ENCODE measurements at regions not wholly inside any gene's neighbourhood (a gene's known extent, or its start where the extent isn't known, plus 50 kb on each side); places are given as distances from the start of the nearest gene placed in this dataset.
"Not testable (repeated sequence)": the region's sequence is repeated elsewhere in the genome, so short reads cannot be mapped to it uniquely, and the experiment has no call there.

- Histone ChIP-seq H2AFZ (ENCODE audit: low read depth, low read length) (no peak overlapping the region), H3K4me3 (replicated peaks in 1 of 3; ENCODE audit: insufficient read depth in 1 of 3, low read depth in 1 of 3, low read length in 3 of 3) (no peak overlapping the region), H3K4me2 (ENCODE audit: insufficient read depth, low read length) (no peak overlapping the region), H3K4me1 (ENCODE audit: control insufficient read depth, extremely low read depth, insufficient read depth, low read length) (no peaks in the 10 kb centered on the region), H3K27ac (ENCODE audit: insufficient read depth, low read depth, low read length) (no peak overlapping the region), H3K9me1 (replicated peaks; ENCODE audit: control insufficient read depth, extremely low read depth, insufficient read depth, low read length) (no peaks in the 10 kb centered on the region), H3K9me3 (replicated peaks; ENCODE audit: control insufficient read depth, insufficient read depth, low read length) (no peaks in the 10 kb centered on the region), H3K79me2 (ENCODE audit: control insufficient read depth, insufficient read depth, low read length) (no peaks in the 10 kb centered on the region), H3K27me3 (ENCODE audit: control insufficient read depth in 2 of 2, insufficient read depth in 2 of 2, low read length in 2 of 2) (no peaks in the 10 kb centered on the region), H3K9ac (replicated peaks; ENCODE audit: extremely low read depth, insufficient read depth, low read length) (no peak overlapping the region), H4K20me1 (replicated peaks; ENCODE audit: control insufficient read depth, extremely low read depth, insufficient read depth, low read length) (no peaks in the 10 kb centered on the region), H3K36me3 (ENCODE audit: control insufficient read depth in 2 of 2, extremely low read depth in 1 of 2, insufficient read depth in 2 of 2, low read length in 2 of 2) (no peaks in the 10 kb centered on the region)
- intact Hi-C loops (cut with micrococcal nuclease): no loop called here
- FAIRE-seq: no peak
- no peak for TF ChIP-seq MAX (IDR thresholded peaks at IDR 0.05; ENCODE audit: insufficient read depth, insufficient read length)
- TF ChIP-seq GATA2 (IDR thresholded peaks at IDR 0.05; ENCODE audit: insufficient read depth, insufficient read length, low read depth, low read length): no peak
- TF ChIP-seq MYC (IDR thresholded peaks at IDR 0.05; ENCODE audit: low read depth, low read length): no peak
- no peak for TF ChIP-seq CTCF (IDR thresholded peaks at IDR 0.05; ENCODE audit: extremely low read depth in 1 of 2, insufficient read depth in 1 of 2, low read depth in 1 of 2, low read length in 2 of 2)
- no peak for TF ChIP-seq FOS (IDR thresholded peaks at IDR 0.05; ENCODE audit: borderline replicate concordance, insufficient read depth, low read length)
- no peak for TF ChIP-seq JUN (IDR thresholded peaks at IDR 0.05; ENCODE audit: borderline replicate concordance, insufficient read depth, insufficient read length, low read depth)
- TF ChIP-seq POLR2AphosphoS5 (IDR thresholded peaks at IDR 0.05; ENCODE audit: insufficient read depth, low read depth, low read length): no peak
- TF ChIP-seq POLR2A (IDR thresholded peaks at IDR 0.05; ENCODE audit: low read depth, low read length): no peak
- no peak for TF ChIP-seq EZH2 (IDR thresholded peaks at IDR 0.05; ENCODE audit: borderline replicate concordance, low read depth, low read length, severe bottlenecking)
- ChIA-PET POLR2A (no interaction called here), CTCF (no interaction called here)
- DNase-seq (ENCODE audit: low read depth, low spot score): no peak
- dilution Hi-C loops (cut with MboI; ENCODE audit: extremely low pct_ligation_motif_present, low sequenced_read_pairs): no loop called here
- no TSS peak for BruUV-seq (replicated peaks)
Measured at GRCh38 chr4:104577405-104577804, 82.7 kb upstream of the CXXC4 start.

GRCh38 chr4:104581476-104581875 lies 86.8 kb upstream of the CXXC4 start:
- H3K4me2 ChIP-seq (ENCODE audit: insufficient read depth, low read length); dilution Hi-C loops (cut with MboI; ENCODE audit: extremely low pct_ligation_motif_present, low sequenced_read_pairs); DNase-seq (ENCODE audit: low read depth, low spot score); H3K4me1 ChIP-seq (ENCODE audit: control insufficient read depth, extremely low read depth, insufficient read depth, low read length); BruUV-seq (replicated peaks); H2AFZ ChIP-seq (ENCODE audit: low read depth, low read length); H3K9ac ChIP-seq (replicated peaks; ENCODE audit: extremely low read depth, insufficient read depth, low read length); H3K9me3 ChIP-seq (replicated peaks; ENCODE audit: control insufficient read depth, insufficient read depth, low read length); H3K27ac ChIP-seq (ENCODE audit: insufficient read depth, low read depth, low read length); intact Hi-C loops (cut with micrococcal nuclease); CTCF ChIA-PET; H3K9me1 ChIP-seq (replicated peaks; ENCODE audit: control insufficient read depth, extremely low read depth, insufficient read depth, low read length); POLR2A ChIA-PET; H3K4me3 ChIP-seq (replicated peaks in 1 of 3; ENCODE audit: insufficient read depth in 1 of 3, low read depth in 1 of 3, low read length in 3 of 3); H4K20me1 ChIP-seq (replicated peaks; ENCODE audit: control insufficient read depth, extremely low read depth, insufficient read depth, low read length); FAIRE-seq; H3K27me3 ChIP-seq (ENCODE audit: control insufficient read depth in 2 of 2, insufficient read depth in 2 of 2, low read length in 2 of 2); H3K36me3 ChIP-seq (ENCODE audit: control insufficient read depth in 2 of 2, extremely low read depth in 1 of 2, insufficient read depth in 2 of 2, low read length in 2 of 2); H3K79me2 ChIP-seq (ENCODE audit: control insufficient read depth, insufficient read depth, low read length): not testable (repeated sequence)

- H3K9me1 ChIP-seq (replicated peaks; ENCODE audit: control insufficient read depth, extremely low read depth, insufficient read depth, low read length); DNase-seq (ENCODE audit: low read depth, low spot score); H4K20me1 ChIP-seq (replicated peaks; ENCODE audit: control insufficient read depth, extremely low read depth, insufficient read depth, low read length); H3K27ac ChIP-seq (ENCODE audit: insufficient read depth, low read depth, low read length); BruUV-seq (replicated peaks); H3K36me3 ChIP-seq (ENCODE audit: control insufficient read depth in 2 of 2, extremely low read depth in 1 of 2, insufficient read depth in 2 of 2, low read length in 2 of 2); H3K27me3 ChIP-seq (ENCODE audit: control insufficient read depth in 2 of 2, insufficient read depth in 2 of 2, low read length in 2 of 2); intact Hi-C loops (cut with micrococcal nuclease); dilution Hi-C loops (cut with MboI; ENCODE audit: extremely low pct_ligation_motif_present, low sequenced_read_pairs); POLR2A ChIA-PET; H3K4me2 ChIP-seq (ENCODE audit: insufficient read depth, low read length); H2AFZ ChIP-seq (ENCODE audit: low read depth, low read length); FAIRE-seq; CTCF ChIA-PET; H3K4me1 ChIP-seq (ENCODE audit: control insufficient read depth, extremely low read depth, insufficient read depth, low read length); H3K79me2 ChIP-seq (ENCODE audit: control insufficient read depth, insufficient read depth, low read length); H3K9me3 ChIP-seq (replicated peaks; ENCODE audit: control insufficient read depth, insufficient read depth, low read length); H3K4me3 ChIP-seq (replicated peaks in 1 of 3; ENCODE audit: insufficient read depth in 1 of 3, low read depth in 1 of 3, low read length in 3 of 3); H3K9ac ChIP-seq (replicated peaks; ENCODE audit: extremely low read depth, insufficient read depth, low read length): not testable (repeated sequence)
Measured at GRCh38 chr4:104582056-104582455, 87.4 kb upstream of the CXXC4 start.

All from endothelial cell of umbilical vein (primary cell).